ENCODE measurements at regions not wholly inside any gene's neighbourhood (a gene's known extent, or its start where the extent isn't known, plus 50 kb on each side); places are given as distances from the start of the nearest gene placed in this dataset.

GRCh38 chr5:6236170-6236793 is 142.1 kb downstream of the MED10 start:
- H3K27ac ChIP-seq (ENCODE audit: low read depth, low read length), result no peak overlapping the region
- H3K36me3 ChIP-seq (ENCODE audit: control insufficient read depth, insufficient read depth, low read length), result no peaks in the 10 kb centered on the region
- no peaks in the 10 kb centered on the region for H3K4me1 ChIP-seq (ENCODE audit: control insufficient read depth, insufficient read depth, low read length)
- H3K4me3 ChIP-seq (ENCODE audit: low read depth, low read length), result no peak overlapping the region
- no peaks in the 10 kb centered on the region for H3K9me3 ChIP-seq (ENCODE audit: control insufficient read depth, insufficient read depth, low read depth, low read length)
- H3K27me3 ChIP-seq (ENCODE audit: control insufficient read depth, insufficient read depth, low read length), result no peaks in the 10 kb centered on the region
- no peak overlapping the region for H3K9ac ChIP-seq (ENCODE audit: low read length)

GRCh38 chr5:6235726-6236125 is 142.6 kb downstream of the MED10 start:
- Histone ChIP-seq H3K4me3 (ENCODE audit: low read depth, low read length) (no peak overlapping the region), H3K27ac (ENCODE audit: low read depth, low read length) (no peak overlapping the region), H3K9me3 (ENCODE audit: control insufficient read depth, insufficient read depth, low read depth, low read length) (no peaks in the 10 kb centered on the region), H3K9ac (ENCODE audit: low read length) (no peak overlapping the region), H3K36me3 (ENCODE audit: control insufficient read depth, insufficient read depth, low read length) (no peaks in the 10 kb centered on the region), H3K4me1 (ENCODE audit: control insufficient read depth, insufficient read depth, low read length) (no peaks in the 10 kb centered on the region), H3K27me3 (ENCODE audit: control insufficient read depth, insufficient read depth, low read length) (no peaks in the 10 kb centered on the region)

GRCh38 chr5:6228257-6229250 is 149.8 kb downstream of the MED10 start:
- Histone ChIP-seq H3K36me3 (ENCODE audit: control insufficient read depth, insufficient read depth, low read length) (no peaks in the 10 kb centered on the region), H3K9ac (ENCODE audit: low read length) (no peak overlapping the region), H3K27ac (ENCODE audit: low read depth, low read length) (no peak overlapping the region), H3K4me1 (ENCODE audit: control insufficient read depth, insufficient read depth, low read length) (no peaks in the 10 kb centered on the region), H3K9me3 (ENCODE audit: control insufficient read depth, insufficient read depth, low read depth, low read length) (0 out of 2 replicates have a peak, but pooled peaks cover 2% of the 10 kb centered on the region), H3K27me3 (ENCODE audit: control insufficient read depth, insufficient read depth, low read length) (no peaks in the 10 kb centered on the region; the same call in 1 of the 2 replicates), H3K4me3 (ENCODE audit: low read depth, low read length) (no peak overlapping the region)

- no peaks in the 10 kb centered on the region for H3K36me3 ChIP-seq (ENCODE audit: control insufficient read depth, insufficient read depth, low read length)
- H3K4me1 ChIP-seq (ENCODE audit: control insufficient read depth, insufficient read depth, low read length), result no peaks in the 10 kb centered on the region; the same call in 1 of the 2 replicates
- H3K9ac ChIP-seq (ENCODE audit: low read length), result no peak overlapping the region
- no peak overlapping the region for H3K27ac ChIP-seq (ENCODE audit: low read depth, low read length)
- H3K9me3 ChIP-seq (ENCODE audit: control insufficient read depth, insufficient read depth, low read depth, low read length), result 0 out of 2 replicates have a peak, but pooled peaks cover 3% of the 10 kb centered on the region
- H3K27me3 ChIP-seq (ENCODE audit: control insufficient read depth, insufficient read depth, low read length), result no peaks in the 10 kb centered on the region; the same call in 1 of the 2 replicates
- no peak overlapping the region for H3K4me3 ChIP-seq (ENCODE audit: low read depth, low read length)
Observed at GRCh38 chr5:6225121-6225607, 153.2 kb downstream of the MED10 start.

DNA sequence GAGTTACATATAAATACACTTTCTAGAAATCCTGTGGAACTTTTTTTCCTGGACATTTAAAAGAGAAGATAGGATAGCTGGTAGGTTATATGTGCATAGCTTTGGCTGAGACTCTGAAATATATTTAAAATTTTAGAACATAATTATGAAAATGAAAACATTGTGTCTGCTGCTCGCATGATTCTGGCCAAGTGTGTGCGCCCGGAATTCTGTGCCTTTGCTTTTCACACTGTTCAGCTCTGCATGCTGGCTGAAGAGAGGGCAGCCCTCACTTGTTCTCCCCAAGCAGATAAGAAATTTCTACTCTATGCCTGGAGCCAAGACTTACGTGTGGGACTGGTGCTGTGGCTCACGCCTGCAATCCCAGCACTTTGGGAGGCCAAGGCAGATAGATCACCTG is 153.9 kb downstream of the MED10 start:
- no peaks in the 10 kb centered on the region for H3K27me3 ChIP-seq (ENCODE audit: control insufficient read depth, insufficient read depth, low read length)

DNA sequence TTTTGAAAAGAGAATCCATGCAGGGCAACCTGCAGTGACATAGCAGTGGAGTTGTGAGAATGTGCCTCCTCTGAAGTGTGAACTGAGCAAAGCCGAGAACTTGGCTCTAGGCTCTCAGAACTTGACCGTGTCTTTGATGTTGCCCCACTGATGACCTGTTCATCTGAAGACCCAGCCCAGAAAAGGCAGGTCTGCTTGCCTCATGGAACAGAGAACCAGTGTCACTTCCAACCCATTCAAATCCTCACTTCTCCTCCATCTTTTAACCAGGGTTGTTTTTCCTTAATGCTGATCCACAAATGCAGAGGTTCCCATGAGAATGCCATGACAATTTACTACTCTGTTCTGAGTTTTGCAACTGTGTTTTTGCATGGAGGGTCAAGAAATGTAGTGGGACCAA is 155.4 kb downstream of the MED10 start:
- no peaks in the 10 kb centered on the region for H3K36me3 ChIP-seq (ENCODE audit: control insufficient read depth, insufficient read depth, low read length)
- H3K4me1 ChIP-seq (ENCODE audit: control insufficient read depth, insufficient read depth, low read length), result no peaks in the 10 kb centered on the region; the same call in 1 of the 2 replicates
- no peaks in the 10 kb centered on the region for H3K27me3 ChIP-seq (ENCODE audit: control insufficient read depth, insufficient read depth, low read length)
- H3K9me3 ChIP-seq (ENCODE audit: control insufficient read depth, insufficient read depth, low read depth, low read length), result 0 out of 2 replicates have a peak, but pooled peaks cover 3% of the 10 kb centered on the region
- no peak overlapping the region for H3K27ac ChIP-seq (ENCODE audit: low read depth, low read length)
- H3K4me3 ChIP-seq (ENCODE audit: low read depth, low read length), result no peak overlapping the region
- no peak overlapping the region for H3K9ac ChIP-seq (ENCODE audit: low read length)

More for the DNA sequence above, 153.9 kb downstream of the MED10 start:
- H3K9ac ChIP-seq (ENCODE audit: low read length), result no peak overlapping the region
- H3K27ac ChIP-seq (ENCODE audit: low read depth, low read length), result no peak overlapping the region
- H3K4me3 ChIP-seq (ENCODE audit: low read depth, low read length), result no peak overlapping the region
- no peaks in the 10 kb centered on the region; the same call in 1 of the 2 replicates for H3K4me1 ChIP-seq (ENCODE audit: control insufficient read depth, insufficient read depth, low read length)
- 0 out of 2 replicates have a peak, but pooled peaks cover 3% of the 10 kb centered on the region for H3K9me3 ChIP-seq (ENCODE audit: control insufficient read depth, insufficient read depth, low read depth, low read length)
- no peaks in the 10 kb centered on the region for H3K36me3 ChIP-seq (ENCODE audit: control insufficient read depth, insufficient read depth, low read length)

- no peak overlapping the region for H3K27ac ChIP-seq (ENCODE audit: low read depth, low read length)
Observed at GRCh38 chr5:6222121-6222520, 156.2 kb downstream of the MED10 start.

DNA sequence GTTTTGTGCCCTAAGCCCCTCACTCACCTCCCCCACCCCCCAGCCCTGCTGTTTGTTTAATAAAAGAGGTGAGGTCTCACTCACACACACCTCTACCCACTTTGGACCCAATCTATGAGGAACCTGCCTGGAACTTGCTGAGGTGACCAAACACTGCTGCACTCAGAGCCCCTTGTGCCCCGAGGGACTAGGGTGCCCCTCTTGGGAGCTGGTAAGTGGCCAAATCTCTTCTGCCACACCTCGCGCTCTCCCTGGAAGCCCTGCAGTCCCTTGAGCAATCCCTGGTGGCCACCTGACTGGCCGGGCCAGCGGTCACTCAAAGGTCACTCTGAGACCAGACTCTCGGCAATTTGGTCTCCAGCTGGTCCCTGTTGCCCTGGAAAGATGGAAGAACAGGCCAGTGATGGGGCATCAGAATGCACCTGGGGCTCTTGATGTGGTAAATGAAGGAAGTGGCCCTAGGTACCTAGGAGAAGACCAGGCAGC is 157.2 kb downstream of the MED10 start:
- H3K4me3 ChIP-seq (ENCODE audit: low read depth, low read length), result no peak overlapping the region
- no peak overlapping the region for H3K27ac ChIP-seq (ENCODE audit: low read depth, low read length)
- H3K36me3 ChIP-seq (ENCODE audit: control insufficient read depth, insufficient read depth, low read length), result no peaks in the 10 kb centered on the region
- 0 out of 2 replicates have a peak, but pooled peaks cover 3% of the 10 kb centered on the region for H3K9me3 ChIP-seq (ENCODE audit: control insufficient read depth, insufficient read depth, low read depth, low read length)
- H3K9ac ChIP-seq (ENCODE audit: low read length), result no peak overlapping the region
- H3K27me3 ChIP-seq (ENCODE audit: control insufficient read depth, insufficient read depth, low read length), result no peaks in the 10 kb centered on the region
- H3K4me1 ChIP-seq (ENCODE audit: control insufficient read depth, insufficient read depth, low read length), result no peaks in the 10 kb centered on the region; the same call in 1 of the 2 replicates

More at GRCh38 chr5:6222121-6222520, 156.2 kb downstream of the MED10 start:
- no peak overlapping the region for H3K4me3 ChIP-seq (ENCODE audit: low read depth, low read length)
- H3K9ac ChIP-seq (ENCODE audit: low read length), result no peak overlapping the region
- no peaks in the 10 kb centered on the region for H3K27me3 ChIP-seq (ENCODE audit: control insufficient read depth, insufficient read depth, low read length)
- H3K36me3 ChIP-seq (ENCODE audit: control insufficient read depth, insufficient read depth, low read length), result no peaks in the 10 kb centered on the region
- H3K4me1 ChIP-seq (ENCODE audit: control insufficient read depth, insufficient read depth, low read length), result no peaks in the 10 kb centered on the region; the same call in 1 of the 2 replicates
- H3K9me3 ChIP-seq (ENCODE audit: control insufficient read depth, insufficient read depth, low read depth, low read length), result 0 out of 2 replicates have a peak, but pooled peaks cover 3% of the 10 kb centered on the region

- H3K27me3 ChIP-seq (ENCODE audit: control insufficient read depth, insufficient read depth, low read length), result no peaks in the 10 kb centered on the region
- no peak overlapping the region for H3K9ac ChIP-seq (ENCODE audit: low read length)
- H3K4me3 ChIP-seq (ENCODE audit: low read depth, low read length), result no peak overlapping the region
- no peaks in the 10 kb centered on the region for H3K36me3 ChIP-seq (ENCODE audit: control insufficient read depth, insufficient read depth, low read length)
- 0 out of 2 replicates have a peak, but pooled peaks cover 3% of the 10 kb centered on the region for H3K9me3 ChIP-seq (ENCODE audit: control insufficient read depth, insufficient read depth, low read depth, low read length)
- H3K4me1 ChIP-seq (ENCODE audit: control insufficient read depth, insufficient read depth, low read length), result no peaks in the 10 kb centered on the region; the same call in 1 of the 2 replicates
- no peak overlapping the region for H3K27ac ChIP-seq (ENCODE audit: low read depth, low read length)
Observed at GRCh38 chr5:6220346-6221088, 157.8 kb downstream of the MED10 start.

DNA sequence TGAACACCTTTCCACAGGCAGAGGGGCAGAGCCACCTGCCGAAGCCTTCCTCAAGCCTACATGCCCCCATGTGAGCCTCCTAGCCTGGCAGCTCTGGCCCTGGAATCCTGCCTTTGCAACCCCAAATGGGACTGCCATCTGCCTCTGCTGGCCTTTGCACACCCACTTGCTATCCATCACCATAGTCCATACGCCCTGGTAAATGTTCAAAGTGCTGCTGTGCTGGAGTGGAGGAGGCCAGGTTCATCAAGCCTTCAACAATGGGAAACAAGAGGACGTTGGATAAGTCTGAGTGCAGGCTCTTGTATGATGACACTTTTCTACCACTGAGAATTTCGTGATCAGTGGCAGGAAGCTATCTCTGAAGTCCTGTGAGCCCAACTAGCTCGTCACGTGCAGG is 159.8 kb downstream of the MED10 start:
- Histone ChIP-seq H3K4me3 (ENCODE audit: low read depth, low read length) (no peak overlapping the region), H3K9ac (ENCODE audit: low read length) (no peak overlapping the region), H3K36me3 (ENCODE audit: control insufficient read depth, insufficient read depth, low read length) (no peaks in the 10 kb centered on the region), H3K9me3 (ENCODE audit: control insufficient read depth, insufficient read depth, low read depth, low read length) (0 out of 2 replicates have a peak, but pooled peaks cover under 1% of the 10 kb centered on the region), H3K4me1 (ENCODE audit: control insufficient read depth, insufficient read depth, low read length) (no peaks in the 10 kb centered on the region; the same call in 1 of the 2 replicates), H3K27me3 (ENCODE audit: control insufficient read depth, insufficient read depth, low read length) (no peaks in the 10 kb centered on the region), H3K27ac (ENCODE audit: low read depth, low read length) (no peak overlapping the region)
